Ascending aorta (tissue), 2 donors: ENCODE measurements at regions not wholly inside any gene's neighbourhood (a gene's known extent, or its start where the extent isn't known, plus 50 kb on each side); places are given as distances from the start of the nearest gene placed in this dataset.

Experiments used
- DNase-seq, 2 donors: peaks; one replicate each; pipeline ENCODE4 v3.0.0-alpha.2; 2019; ENCODE audit warnings: low spot score in 2 of 2
- H3K27ac ChIP-seq, 2 donors: fragments of 200-600 bp; sonication (generic); one replicate each; pipeline ENCODE4 v1.5.1; 2016 to 2017; ENCODE audit warnings: mild to moderate bottlenecking in 1 of 2
- H3K27me3 ChIP-seq: fragments of 200-600 bp; sonication (generic); one replicate; pipeline ENCODE4 v1.5.1; 2017
- H3K36me3 ChIP-seq, 2 donors: fragments of 200-600 bp; sonication (generic); one replicate each; pipeline ENCODE4 v1.5.1; 2016
- H3K4me1 ChIP-seq, 2 donors: fragments of 200-600 bp; sonication (generic); one replicate each; pipeline ENCODE4 v1.5.1; 2016 to 2017; ENCODE audit warnings: mild to moderate bottlenecking in 1 of 2
- H3K4me3 ChIP-seq, 2 donors: fragments of 200-600 bp; sonication (generic); one replicate each; pipeline ENCODE4 v1.5.1; 2016 to 2017; ENCODE audit warnings: mild to moderate bottlenecking in 1 of 2
- H3K9me3 ChIP-seq, 2 donors: fragments of 200-600 bp; sonication (generic); one replicate each; pipeline ENCODE4 v1.5.1; 2016
- intact Hi-C: fragments of 100-400 bp; cut with DNase I; formaldehyde crosslinking; loops from one replicate; pipeline ENCODE4 v1.15.1; 2023
- TF ChIP-seq, protein P1 (sequence below), 3 experiments: fragments of 200-600 bp in 2 of 3; fragments of 450-650 bp in 1 of 3; sonication (generic) in 2 of 3; IDR thresholded peaks; one replicate each; pipeline ENCODE4 v1.5.1; 2016 to 2019; ENCODE audit warnings: antibody characterized with exemption in 3 of 3, mild to moderate bottlenecking in 1 of 3, moderate library complexity in 1 of 3

DNA sequence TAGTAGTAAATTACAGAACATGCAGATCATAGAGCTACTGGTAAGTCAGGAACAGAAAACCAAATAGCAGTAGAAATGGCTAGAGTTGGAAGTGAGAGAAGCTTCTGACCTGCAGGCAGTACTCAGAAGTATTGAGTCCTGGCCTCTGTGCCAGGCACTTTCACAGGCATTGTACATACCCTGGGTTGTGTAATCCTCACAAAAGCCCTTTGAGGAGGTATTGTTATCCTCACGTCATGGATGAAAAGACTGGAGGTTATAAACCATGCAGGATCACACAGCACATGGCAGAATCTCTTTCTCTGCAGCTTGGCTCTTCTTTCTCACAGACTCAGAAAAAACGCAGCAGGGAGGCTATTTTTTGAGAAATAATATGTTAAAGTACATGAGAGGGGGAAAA is 789.3 kb upstream of the FAM98A start:
- Histone ChIP-seq H3K4me3 (no peak overlapping the region), H3K27ac (no peak overlapping the region), H3K36me3 (no peaks in the 10 kb centered on the region), H3K9me3 (no peaks in the 10 kb centered on the region), H3K27me3 (no peaks in the 10 kb centered on the region), H3K4me1 (no peaks in the 10 kb centered on the region)
- intact Hi-C loops, result no loop called here
- TF ChIP-seq, protein P1, sequence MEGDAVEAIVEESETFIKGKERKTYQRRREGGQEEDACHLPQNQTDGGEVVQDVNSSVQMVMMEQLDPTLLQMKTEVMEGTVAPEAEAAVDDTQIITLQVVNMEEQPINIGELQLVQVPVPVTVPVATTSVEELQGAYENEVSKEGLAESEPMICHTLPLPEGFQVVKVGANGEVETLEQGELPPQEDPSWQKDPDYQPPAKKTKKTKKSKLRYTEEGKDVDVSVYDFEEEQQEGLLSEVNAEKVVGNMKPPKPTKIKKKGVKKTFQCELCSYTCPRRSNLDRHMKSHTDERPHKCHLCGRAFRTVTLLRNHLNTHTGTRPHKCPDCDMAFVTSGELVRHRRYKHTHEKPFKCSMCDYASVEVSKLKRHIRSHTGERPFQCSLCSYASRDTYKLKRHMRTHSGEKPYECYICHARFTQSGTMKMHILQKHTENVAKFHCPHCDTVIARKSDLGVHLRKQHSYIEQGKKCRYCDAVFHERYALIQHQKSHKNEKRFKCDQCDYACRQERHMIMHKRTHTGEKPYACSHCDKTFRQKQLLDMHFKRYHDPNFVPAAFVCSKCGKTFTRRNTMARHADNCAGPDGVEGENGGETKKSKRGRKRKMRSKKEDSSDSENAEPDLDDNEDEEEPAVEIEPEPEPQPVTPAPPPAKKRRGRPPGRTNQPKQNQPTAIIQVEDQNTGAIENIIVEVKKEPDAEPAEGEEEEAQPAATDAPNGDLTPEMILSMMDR (IDR thresholded peaks at IDR 0.05), result no peak
- DNase-seq, result no peak

GRCh38 chr2:34387536-34387935 is 788.4 kb upstream of the FAM98A start:
- DNase-seq, result no peak
- H3K9me3 ChIP-seq, result no peaks in the 10 kb centered on the region
- H3K27ac ChIP-seq, result no peak overlapping the region
- intact Hi-C loops, result no loop called here
- H3K4me3 ChIP-seq, result no peak overlapping the region
- no peaks in the 10 kb centered on the region for H3K36me3 ChIP-seq
- no peaks in the 10 kb centered on the region for H3K27me3 ChIP-seq
- TF ChIP-seq, protein P1 (IDR thresholded peaks at IDR 0.05), result no peak
- no peaks in the 10 kb centered on the region for H3K4me1 ChIP-seq

DNA sequence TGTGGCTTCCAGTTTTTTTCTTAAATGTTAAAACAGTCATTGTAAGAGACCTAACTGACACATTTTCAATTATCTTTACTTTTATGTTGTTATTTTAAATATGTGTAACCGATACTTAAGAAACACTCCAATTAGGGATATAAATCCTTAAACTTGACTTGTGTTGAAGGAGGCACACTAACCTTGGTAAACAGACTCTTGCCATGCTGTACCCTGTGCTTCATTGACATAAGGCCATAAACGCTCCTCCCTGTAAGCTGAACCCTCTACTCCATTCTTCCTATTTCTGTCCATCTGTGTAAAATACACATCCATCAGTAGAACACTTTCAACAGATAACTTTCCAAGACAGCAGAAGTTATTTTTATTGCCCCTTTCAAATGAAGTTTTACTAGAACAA is 780.5 kb upstream of the FAM98A start:
- TF ChIP-seq, protein P1 (IDR thresholded peaks at IDR 0.05), result no peak
- H3K27ac ChIP-seq, result no peak overlapping the region
- no peaks in the 10 kb centered on the region for H3K27me3 ChIP-seq
- intact Hi-C loops, result no loop called here
- no peaks in the 10 kb centered on the region for H3K36me3 ChIP-seq
- DNase-seq, result no peak
- no peaks in the 10 kb centered on the region for H3K9me3 ChIP-seq
- no peaks in the 10 kb centered on the region for H3K4me1 ChIP-seq
- H3K4me3 ChIP-seq, result no peak overlapping the region

- no peak overlapping the region for H3K4me3 ChIP-seq
- intact Hi-C loops, result no loop called here
- no peaks in the 10 kb centered on the region for H3K4me1 ChIP-seq
- DNase-seq, result no peak
- TF ChIP-seq, protein P1 (IDR thresholded peaks at IDR 0.05), result no peak
- H3K36me3 ChIP-seq, result no peaks in the 10 kb centered on the region
- H3K27me3 ChIP-seq, result no peaks in the 10 kb centered on the region
- H3K9me3 ChIP-seq, result no peaks in the 10 kb centered on the region
- no peak overlapping the region for H3K27ac ChIP-seq
These were observed 774.6 kb upstream of the FAM98A start for GRCh38 chr2:34373586-34374233.

DNA sequence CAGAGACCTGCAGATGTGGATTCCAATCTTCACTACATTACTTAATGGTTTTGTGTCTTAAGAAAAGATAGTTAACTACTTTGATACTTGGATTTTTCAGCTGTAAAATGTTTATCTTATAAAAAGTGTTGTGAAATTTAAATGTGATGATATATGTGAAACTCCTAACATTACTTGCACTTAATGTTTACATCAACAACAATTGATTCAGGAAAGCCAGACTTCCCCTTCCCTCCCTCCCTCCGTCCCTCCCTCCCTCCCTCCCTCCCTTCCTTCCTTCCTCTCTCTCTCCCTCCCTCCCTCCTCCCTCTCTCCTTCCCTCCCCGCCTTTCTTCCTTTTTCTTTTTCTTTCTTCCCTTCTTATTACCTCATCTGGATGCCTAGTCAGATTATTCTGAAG is 773.9 kb upstream of the FAM98A start:
- H3K36me3 ChIP-seq, result no peaks in the 10 kb centered on the region
- no peak overlapping the region for H3K27ac ChIP-seq
- no peak for DNase-seq
- intact Hi-C loops, result no loop called here
- no peaks in the 10 kb centered on the region for H3K9me3 ChIP-seq
- no peak overlapping the region for H3K4me3 ChIP-seq
- H3K27me3 ChIP-seq, result no peaks in the 10 kb centered on the region
- no peaks in the 10 kb centered on the region for H3K4me1 ChIP-seq
- TF ChIP-seq, protein P1 (IDR thresholded peaks at IDR 0.05), result no peak

- H3K36me3 ChIP-seq, result no peaks in the 10 kb centered on the region
- H3K4me1 ChIP-seq, result no peaks in the 10 kb centered on the region
- no peaks in the 10 kb centered on the region for H3K27me3 ChIP-seq
- H3K27ac ChIP-seq, result no peak overlapping the region
- H3K4me3 ChIP-seq, result no peak overlapping the region
- no peak for DNase-seq
- intact Hi-C loops, result no loop called here
- no peaks in the 10 kb centered on the region for H3K9me3 ChIP-seq
- TF ChIP-seq, protein P1 (IDR thresholded peaks at IDR 0.05), result no peak
These were observed 772.6 kb upstream of the FAM98A start for GRCh38 chr2:34371711-34372110.
